Mesendoderm (in vitro differentiated cells): ENCODE measurements at regions not wholly inside any gene's neighbourhood (a gene's known extent, or its start where the extent isn't known, plus 50 kb on each side); places are given as distances from the start of the nearest gene placed in this dataset.

Experiments used
- DNase-seq: peaks from one replicate; pipeline ENCODE4 v3.0.0; 2013
- H2AK5ac ChIP-seq: 2 replicates; pipeline ENCODE4 v1.6.1; 2013; ENCODE audit warnings: low read length, inconsistent platforms
- H2BK120ac ChIP-seq: 2 replicates; pipeline ENCODE4 v1.6.1; 2013; ENCODE audit warnings: low read depth, mild to moderate bottlenecking, low read length, moderate library complexity, mixed read lengths
- H2BK15ac ChIP-seq: replicated peaks from 2 replicates; pipeline ENCODE4 v1.6.1; 2013; ENCODE audit warnings: low read depth, mild to moderate bottlenecking, moderate library complexity
- H2BK5ac ChIP-seq: 2 replicates; pipeline ENCODE4 v1.6.1; 2013; ENCODE audit warnings: low read length, inconsistent platforms
- H3K18ac ChIP-seq: 2 replicates; pipeline ENCODE4 v1.6.1; 2013; ENCODE audit warnings: mild to moderate bottlenecking, low read length, mixed read lengths
- H3K23ac ChIP-seq: one replicate; pipeline ENCODE4 v1.6.1; 2013; ENCODE audit warnings: low read length
- H3K27ac ChIP-seq: 2 replicates; pipeline ENCODE4 v1.5.1; 2013; ENCODE audit warnings: low read depth, mild to moderate bottlenecking, inconsistent platforms, low read length, moderate library complexity
- H3K27me3 ChIP-seq: 2 replicates; pipeline ENCODE4 v1.6.1; 2013; ENCODE audit warnings: low read length, control low read depth, mild to moderate bottlenecking, inconsistent platforms; ENCODE audit not compliant: insufficient read depth, poor library complexity
- H3K36me3 ChIP-seq: 2 replicates; pipeline ENCODE4 v1.6.1; 2013; ENCODE audit warnings: low read length, inconsistent platforms; ENCODE audit not compliant: control insufficient read depth, insufficient read depth
- H3K4ac ChIP-seq: one replicate; pipeline ENCODE4 v1.6.1; 2013; ENCODE audit warnings: low read depth, mild to moderate bottlenecking, low read length, moderate library complexity
- H3K4me1 ChIP-seq: 2 replicates; pipeline ENCODE4 v1.6.1; 2013; ENCODE audit warnings: low read depth, low read length, inconsistent platforms; ENCODE audit not compliant: control insufficient read depth
- H3K4me2 ChIP-seq: 2 replicates; pipeline ENCODE4 v1.6.1; 2013; ENCODE audit warnings: low read length
- H3K4me3 ChIP-seq: 2 replicates; pipeline ENCODE4 v1.5.1; 2013; ENCODE audit warnings: mild to moderate bottlenecking, low read length
- H3K56ac ChIP-seq: one replicate; pipeline ENCODE4 v1.6.1; 2013; ENCODE audit warnings: low read length
- H3K79me1 ChIP-seq: 2 replicates; pipeline ENCODE4 v1.6.1; 2013; ENCODE audit warnings: low read length, inconsistent platforms
- H3K79me2 ChIP-seq: 2 replicates; pipeline ENCODE4 v1.6.1; 2013; ENCODE audit warnings: mild to moderate bottlenecking, low read length; ENCODE audit not compliant: control insufficient read depth, insufficient read depth
- H3K9ac ChIP-seq: 2 replicates; pipeline ENCODE4 v1.6.1; 2013; ENCODE audit warnings: low read length, inconsistent platforms
- H4K5ac ChIP-seq: one replicate; pipeline ENCODE4 v1.6.1; 2013; ENCODE audit warnings: low read length
- H4K8ac ChIP-seq: one replicate; pipeline ENCODE4 v1.6.1; 2013; ENCODE audit warnings: low read depth, mild to moderate bottlenecking, control low read depth, low read length, moderate library complexity
- WGBS: extraction: QIAGEN DNeasy Blood & Tissue Kit; methylation state at CpG from one replicate; pipeline ENCODE4 v1.1.7; 2013; ENCODE audit warnings: low lambda C conversion rate, missing lambda C conversion rate; ENCODE audit not compliant: insufficient coverage; ENCODE audit errors: extremely low coverage; 5-methylcytosine and 5-hydroxymethylcytosine counted together

DNA sequence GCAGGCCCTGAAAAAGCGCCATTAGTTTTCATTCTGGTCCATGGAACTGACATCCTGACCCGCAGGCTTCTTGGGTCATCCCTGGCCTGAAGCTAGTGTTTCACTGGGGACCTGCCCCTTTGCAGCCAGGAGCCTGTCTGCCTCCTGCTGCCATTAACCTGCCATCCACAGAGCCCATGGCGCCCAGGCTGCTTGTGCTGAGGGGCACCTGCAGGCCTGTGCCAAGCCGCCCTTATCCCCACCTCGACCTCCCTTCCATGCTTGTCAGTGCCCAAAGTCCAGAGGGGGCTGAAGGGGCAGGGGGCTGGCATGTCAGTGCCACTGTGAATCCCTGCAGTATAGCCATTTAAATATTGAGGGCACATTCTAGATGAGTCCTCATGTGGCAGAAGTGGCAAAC is 207.6 kb upstream of the USP25 start:
- no peaks in the 10 kb centered on the region for H3K36me3 ChIP-seq
- DNase-seq: no peak
- no peak overlapping the region for H3K4me3 ChIP-seq
- H3K79me1 ChIP-seq: no peaks in the 10 kb centered on the region
- no peak overlapping the region for H2BK5ac ChIP-seq
- H2AK5ac ChIP-seq: no peak overlapping the region
- no peak overlapping the region for H4K8ac ChIP-seq
- no peak overlapping the region for H3K4me2 ChIP-seq
- no peak overlapping the region for H3K23ac ChIP-seq
- no peak overlapping the region for H3K18ac ChIP-seq
- H4K5ac ChIP-seq: no peak overlapping the region
- no peaks in the 10 kb centered on the region for H3K4me1 ChIP-seq
- no peak overlapping the region for H2BK15ac ChIP-seq
- no peak overlapping the region for H3K4ac ChIP-seq
- H3K56ac ChIP-seq: no peak overlapping the region
- WGBS: no CpG with 5 or more reads among the region's 5 CpGs
- H3K27me3 ChIP-seq: no peaks in the 10 kb centered on the region
- H2BK120ac ChIP-seq: no peak overlapping the region
- no peak overlapping the region for H3K9ac ChIP-seq
- no peak overlapping the region for H3K27ac ChIP-seq
- no peaks in the 10 kb centered on the region for H3K79me2 ChIP-seq

DNA sequence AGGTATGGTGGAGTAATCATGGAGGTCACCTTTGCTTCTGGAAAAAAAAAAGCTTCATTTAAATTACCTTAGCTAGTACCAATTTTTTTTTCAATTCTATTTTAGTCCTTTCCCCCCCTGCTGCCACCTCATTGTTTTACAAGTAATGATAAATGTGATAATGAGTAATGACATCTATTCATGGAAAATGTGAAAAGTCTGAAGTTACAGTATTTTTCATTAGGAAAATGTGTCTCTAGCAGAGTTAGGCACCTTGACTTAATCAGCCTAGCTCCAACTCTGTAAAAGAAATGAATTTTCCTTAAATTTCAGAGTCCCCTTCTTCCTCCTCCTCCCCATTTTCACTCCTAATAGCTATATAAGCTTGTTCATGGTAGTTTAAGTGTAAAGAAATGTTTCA is 204.9 kb upstream of the USP25 start:
- Histone ChIP-seq H3K79me2 (no peaks in the 10 kb centered on the region), H3K4ac (no peak overlapping the region), H2AK5ac (no peak overlapping the region), H3K27me3 (no peaks in the 10 kb centered on the region), H3K18ac (no peak overlapping the region), H2BK5ac (no peak overlapping the region), H3K4me2 (no peak overlapping the region), H2BK15ac (no peak overlapping the region), H2BK120ac (no peak overlapping the region), H4K8ac (no peak overlapping the region), H3K27ac (no peak overlapping the region), H3K4me1 (no peaks in the 10 kb centered on the region), H3K23ac (no peak overlapping the region), H3K36me3 (no peaks in the 10 kb centered on the region), H3K56ac (no peak overlapping the region), H3K79me1 (no peaks in the 10 kb centered on the region), H3K9ac (no peak overlapping the region), H3K4me3 (no peak overlapping the region), H4K5ac (no peak overlapping the region)
- DNase-seq: no peak

DNA sequence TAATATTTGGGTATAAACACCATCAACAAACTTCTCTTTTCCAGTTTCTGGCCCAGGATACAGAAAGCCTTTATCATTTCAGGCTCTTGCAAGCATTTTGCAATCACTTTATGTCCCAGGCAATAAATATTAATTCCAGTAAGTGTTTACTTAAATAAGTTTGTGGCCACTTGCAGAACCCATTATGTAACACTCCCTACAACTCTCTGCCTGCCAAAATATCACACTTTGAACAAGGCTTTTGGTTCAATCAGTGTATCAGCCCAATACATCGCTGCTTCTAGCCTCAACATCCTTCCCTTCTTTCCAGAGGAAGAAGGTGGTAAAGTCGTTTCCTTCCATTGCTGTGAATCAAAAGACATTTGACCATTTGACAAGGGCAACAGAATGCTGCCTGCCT is 203.0 kb upstream of the USP25 start:
- H3K4me2 ChIP-seq: no peak overlapping the region
- no peak overlapping the region for H4K8ac ChIP-seq
- no peaks in the 10 kb centered on the region for H3K36me3 ChIP-seq
- H3K27me3 ChIP-seq: no peaks in the 10 kb centered on the region
- H3K56ac ChIP-seq: no peak overlapping the region
- no peak overlapping the region for H3K27ac ChIP-seq
- no peak for DNase-seq
- H3K23ac ChIP-seq: no peak overlapping the region
- H3K79me2 ChIP-seq: no peaks in the 10 kb centered on the region
- H2BK15ac ChIP-seq: no peak overlapping the region
- no peak overlapping the region for H2BK5ac ChIP-seq
- no peaks in the 10 kb centered on the region for H3K79me1 ChIP-seq
- WGBS: no CpG with 5 or more reads among the region's 2 CpGs
- no peak overlapping the region for H2AK5ac ChIP-seq
- no peak overlapping the region for H3K4ac ChIP-seq
- no peaks in the 10 kb centered on the region for H3K4me1 ChIP-seq
- H3K9ac ChIP-seq: no peak overlapping the region
- no peak overlapping the region for H3K18ac ChIP-seq
- H2BK120ac ChIP-seq: no peak overlapping the region
- H4K5ac ChIP-seq: no peak overlapping the region
- H3K4me3 ChIP-seq: no peak overlapping the region

DNA sequence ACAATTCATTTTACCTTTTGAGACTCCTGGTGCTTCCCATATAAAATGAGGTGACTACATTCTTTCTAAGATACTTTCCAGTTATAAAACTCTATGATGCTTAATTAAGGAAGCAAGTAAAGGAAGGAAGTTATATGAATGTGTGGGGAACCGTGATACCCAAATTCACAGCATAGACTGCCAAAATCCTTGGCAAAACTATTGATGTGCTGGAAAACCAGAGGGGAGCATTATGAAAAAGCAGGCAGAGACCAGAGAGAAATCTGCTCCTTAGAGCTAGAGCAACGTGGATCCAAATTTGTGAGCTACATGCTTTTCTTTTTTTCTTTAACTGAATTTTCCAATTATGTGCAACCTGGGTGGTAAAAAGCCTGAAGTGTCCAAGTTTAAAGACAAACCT is 201.4 kb upstream of the USP25 start:
- Histone ChIP-seq H3K4ac (no peak overlapping the region), H2BK5ac (no peak overlapping the region), H3K27me3 (no peaks in the 10 kb centered on the region), H3K4me1 (no peaks in the 10 kb centered on the region), H3K79me2 (no peaks in the 10 kb centered on the region), H4K8ac (no peak overlapping the region), H3K4me3 (no peak overlapping the region), H2BK120ac (no peak overlapping the region), H3K79me1 (no peaks in the 10 kb centered on the region), H3K23ac (no peak overlapping the region), H3K18ac (no peak overlapping the region), H3K4me2 (no peak overlapping the region), H3K36me3 (no peaks in the 10 kb centered on the region), H3K27ac (no peak overlapping the region), H3K56ac (no peak overlapping the region), H2AK5ac (no peak overlapping the region), H2BK15ac (no peak overlapping the region), H3K9ac (no peak overlapping the region), H4K5ac (no peak overlapping the region)
- DNase-seq: no peak
- WGBS: no CpG with 5 or more reads among the region's 2 CpGs

DNA sequence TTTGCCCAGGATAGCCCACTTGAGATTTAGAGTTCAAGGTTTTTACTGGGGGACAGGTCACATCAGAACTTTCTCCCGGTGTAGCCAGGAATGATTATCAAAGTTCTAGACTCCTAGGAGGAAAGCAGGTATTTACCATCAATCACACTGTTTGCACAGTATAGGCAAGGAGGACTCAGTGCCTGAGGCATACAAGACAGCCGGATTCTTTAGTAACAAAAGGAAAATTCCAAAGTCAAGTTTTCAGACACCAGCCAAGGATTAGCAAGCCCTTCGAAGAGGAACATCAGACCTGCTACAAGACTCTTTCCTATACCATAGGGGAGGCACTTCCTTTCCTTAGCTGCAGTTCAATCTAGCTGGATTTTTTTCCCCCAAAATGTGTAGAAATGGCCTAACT is 197.8 kb upstream of the USP25 start:
- Histone ChIP-seq H3K36me3 (no peaks in the 10 kb centered on the region), H3K79me2 (no peaks in the 10 kb centered on the region), H3K4me2 (no peak overlapping the region), H3K18ac (no peak overlapping the region), H3K56ac (no peak overlapping the region), H3K79me1 (no peaks in the 10 kb centered on the region), H3K4ac (no peak overlapping the region), H2AK5ac (no peak overlapping the region), H2BK5ac (no peak overlapping the region), H3K4me3 (no peak overlapping the region), H3K9ac (no peak overlapping the region), H4K8ac (no peak overlapping the region), H3K27ac (no peak overlapping the region), H2BK120ac (no peak overlapping the region), H3K4me1 (no peaks in the 10 kb centered on the region), H2BK15ac (no peak overlapping the region), H4K5ac (no peak overlapping the region), H3K27me3 (no peaks in the 10 kb centered on the region), H3K23ac (no peak overlapping the region)
- no CpG with 5 or more reads among the region's 3 CpGs for WGBS
- DNase-seq: no peak

DNA sequence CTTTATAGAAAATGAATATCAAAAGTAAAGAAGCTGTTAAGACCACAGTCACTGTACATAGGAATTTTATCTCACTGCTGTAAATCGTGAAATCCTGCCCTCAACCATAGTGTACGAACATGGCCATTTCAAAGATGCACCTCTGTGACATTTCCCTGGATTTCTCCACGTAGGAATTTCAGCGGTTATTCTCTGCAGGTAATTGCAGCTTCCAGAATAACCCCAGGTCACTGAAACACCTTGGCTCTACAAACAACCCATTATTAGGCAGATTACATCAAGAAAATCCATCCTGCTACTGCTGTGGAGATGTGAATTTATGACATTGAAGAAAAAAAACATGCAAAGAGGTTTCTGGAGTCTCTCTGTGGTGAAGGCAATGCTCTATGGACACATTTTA is 196.2 kb upstream of the USP25 start:
- no peak for DNase-seq
- Histone ChIP-seq H3K4me2 (no peak overlapping the region), H3K4ac (no peak overlapping the region), H2BK120ac (no peak overlapping the region), H3K9ac (no peak overlapping the region), H2AK5ac (no peak overlapping the region), H3K27me3 (no peaks in the 10 kb centered on the region), H3K27ac (no peak overlapping the region), H3K79me2 (no peaks in the 10 kb centered on the region), H3K56ac (no peak overlapping the region), H3K36me3 (no peaks in the 10 kb centered on the region), H3K23ac (no peak overlapping the region), H3K79me1 (no peaks in the 10 kb centered on the region), H3K4me1 (no peaks in the 10 kb centered on the region), H2BK15ac (no peak overlapping the region), H4K5ac (no peak overlapping the region), H3K4me3 (no peak overlapping the region), H2BK5ac (no peak overlapping the region), H3K18ac (no peak overlapping the region), H4K8ac (no peak overlapping the region)
- no CpG with 5 or more reads among the region's 4 CpGs for WGBS
